ENCODE measurements at regions not wholly inside any gene's neighbourhood (a gene's known extent, or its start where the extent isn't known, plus 50 kb on each side); places are given as distances from the start of the nearest gene placed in this dataset.

DNA sequence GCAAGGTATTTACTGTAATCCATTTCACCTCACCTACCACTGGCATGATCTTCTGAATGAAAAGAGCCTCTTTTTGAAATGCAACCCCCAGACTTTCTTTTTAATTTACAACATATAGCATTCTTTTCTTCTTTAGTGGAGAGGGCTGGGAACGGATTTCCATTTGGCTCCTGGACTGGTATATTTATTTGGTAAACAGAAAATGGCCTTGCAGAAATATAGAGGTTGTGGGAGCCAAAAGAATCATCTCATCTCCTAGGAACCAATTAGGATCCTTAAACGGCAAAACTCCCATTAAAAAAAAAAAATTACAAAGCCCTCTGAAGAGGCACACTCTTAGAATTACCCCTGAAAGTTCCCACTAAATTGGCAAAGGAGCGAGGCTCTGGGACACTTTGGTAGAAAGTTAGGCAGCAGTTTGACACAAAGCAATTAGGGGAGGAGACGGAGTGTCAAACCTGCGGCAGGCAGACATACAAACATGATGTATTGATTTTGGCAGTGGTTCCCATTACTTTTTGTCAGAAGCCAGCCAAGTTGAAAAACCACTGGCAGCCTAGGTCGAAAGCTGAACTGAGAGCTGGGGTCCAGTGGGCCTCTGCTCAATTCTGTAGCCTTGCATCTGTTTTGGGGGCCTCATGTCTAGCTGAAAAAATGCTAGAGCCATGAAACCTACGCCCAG is 135.1 kb upstream of the MAGI3 start:
- no peak for TF ChIP-seq CTCF (IDR thresholded peaks at IDR 0.05)
- no peak for TF ChIP-seq POLR2A (IDR thresholded peaks at IDR 0.05)

Measured in Peyer's patch (tissue), 4 donors.